Activated B cell treated with CpG ODN at 0.5 μM for 24 hours (primary cell): ENCODE measurements at regions not wholly inside any gene's neighbourhood (a gene's known extent, or its start where the extent isn't known, plus 50 kb on each side); places are given as distances from the start of the nearest gene placed in this dataset.

Experiments
- ATAC-seq: fragments of 200-7000 bp; cut with Tn5 transposase; one replicate; pipeline ENCODE4 v1.10.0; 2021; ENCODE audit warnings: low read depth, mild to moderate bottlenecking, moderate library complexity
- CTCF ChIA-PET: fragments of 350-600 bp; sonication (Branson Sonifier 250); formaldehyde crosslinking; loops from one replicate; lab custom pipeline; 2021; ENCODE audit warnings: antibody characterized with exemption; lab: Charles Lee
- POLR2A ChIA-PET: fragments of 350-600 bp; sonication (Branson Sonifier 250); formaldehyde crosslinking; loops from one replicate; lab custom pipeline; 2021; ENCODE audit warnings: antibody characterized with exemption; lab: Charles Lee
- DNase-seq: peaks from one replicate; pipeline ENCODE4 v3.0.0; 2022
- H3K27ac Mint-ChIP-seq: one replicate; pipeline ENCODE4 v1.8.0; 2020; ENCODE audit warnings: mixed read lengths
- H3K27me3 Mint-ChIP-seq: one replicate; pipeline ENCODE4 v1.8.0; 2021; ENCODE audit warnings: mixed read lengths
- H3K36me3 Mint-ChIP-seq: one replicate; pipeline ENCODE4 v1.8.0; 2021; ENCODE audit warnings: low read depth, mixed read lengths
- H3K4me1 Mint-ChIP-seq: one replicate; pipeline ENCODE4 v1.8.0; 2021; ENCODE audit warnings: mixed read lengths
- H3K4me3 Mint-ChIP-seq: one replicate; pipeline ENCODE4 v1.8.0; 2020; ENCODE audit warnings: mild to moderate bottlenecking, mixed read lengths
- H3K9me3 Mint-ChIP-seq: one replicate; pipeline ENCODE4 v1.8.0; 2020; ENCODE audit warnings: mixed read lengths
- CTCF ChIP-seq: fragments of 200-600 bp; IDR thresholded peaks from one replicate; pipeline ENCODE4 v1.8.0; 2022; ENCODE audit warnings: antibody characterized with exemption, mild to moderate bottlenecking
- intact Hi-C: fragments of 100-400 bp; cut with micrococcal nuclease; formaldehyde crosslinking; loops from one replicate; pipeline ENCODE4 v1.15.1; 2024

- intact Hi-C loops: no loop called here
- Mint-ChIP-seq H3K27me3 (peaks cover 4% of the 10 kb centered on the region), H3K9me3 (peaks cover 2% of the 10 kb centered on the region), H3K4me1 (no peaks in the 10 kb centered on the region), H3K36me3 (no peaks in the 10 kb centered on the region), H3K4me3 (no peak overlapping the region), H3K27ac (no peak overlapping the region)
- POLR2A ChIA-PET: no interaction called here
- CTCF ChIA-PET: no interaction called here
- DNase-seq: no peak
- no peak for TF ChIP-seq CTCF
- no peak for ATAC-seq
Measured at GRCh38 chr17:72262766-72263165, 141.9 kb downstream of the SOX9 start.

GRCh38 chr17:72264682-72265405, 144.0 kb downstream of the SOX9 start:
- POLR2A ChIA-PET: no interaction called here
- Mint-ChIP-seq H3K27me3 (peaks cover 6% of the 10 kb centered on the region), H3K4me1 (no peaks in the 10 kb centered on the region), H3K9me3 (peaks cover 2% of the 10 kb centered on the region), H3K36me3 (no peaks in the 10 kb centered on the region), H3K27ac (no peak overlapping the region), H3K4me3 (no peak overlapping the region)
- no peak for TF ChIP-seq CTCF
- DNase-seq (no peak), ATAC-seq (no peak)
- CTCF ChIA-PET: no interaction called here
- intact Hi-C loops: no loop called here

- TF ChIP-seq CTCF: no peak
- POLR2A ChIA-PET: no interaction called here
Measured at GRCh38 chr17:72266112-72266775, 145.4 kb downstream of the SOX9 start.

GRCh38 chr17:72267601-72268000, 146.8 kb downstream of the SOX9 start:
- Mint-ChIP-seq H3K9me3 (no peaks in the 10 kb centered on the region), H3K27ac (no peak overlapping the region), H3K27me3 (peaks cover 6% of the 10 kb centered on the region), H3K36me3 (no peaks in the 10 kb centered on the region), H3K4me1 (no peaks in the 10 kb centered on the region), H3K4me3 (no peak overlapping the region)
- ATAC-seq (no peak), DNase-seq (no peak)
- intact Hi-C loops: no loop called here
- CTCF ChIA-PET: no interaction called here
- TF ChIP-seq CTCF: no peak
- POLR2A ChIA-PET: no interaction called here

More at GRCh38 chr17:72266112-72266775, 145.4 kb downstream of the SOX9 start:
- CTCF ChIA-PET: no interaction called here
- H3K4me1 Mint-ChIP-seq: no peaks in the 10 kb centered on the region
- intact Hi-C loops: no loop called here
- no peak for DNase-seq
- no peaks in the 10 kb centered on the region for H3K9me3 Mint-ChIP-seq
- no peak overlapping the region for H3K4me3 Mint-ChIP-seq
- peaks cover 6% of the 10 kb centered on the region for H3K27me3 Mint-ChIP-seq
- H3K27ac Mint-ChIP-seq: no peak overlapping the region
- no peak for ATAC-seq
- H3K36me3 Mint-ChIP-seq: no peaks in the 10 kb centered on the region

- POLR2A ChIA-PET: no interaction called here
- no peaks in the 10 kb centered on the region for H3K36me3 Mint-ChIP-seq
- no peak overlapping the region for H3K4me3 Mint-ChIP-seq
- H3K4me1 Mint-ChIP-seq: no peaks in the 10 kb centered on the region
- no peaks in the 10 kb centered on the region for H3K9me3 Mint-ChIP-seq
- ATAC-seq (no peak), DNase-seq (no peak)
- TF ChIP-seq CTCF: no peak
- H3K27me3 Mint-ChIP-seq: peaks cover 6% of the 10 kb centered on the region
- CTCF ChIA-PET: no interaction called here
- intact Hi-C loops: no loop called here
- no peak overlapping the region for H3K27ac Mint-ChIP-seq
Measured at GRCh38 chr17:72268431-72268830, 147.6 kb downstream of the SOX9 start.
